ENCODE measurements at regions not wholly inside any gene's neighbourhood (a gene's known extent, or its start where the extent isn't known, plus 50 kb on each side); places are given as distances from the start of the nearest gene placed in this dataset.

DNA sequence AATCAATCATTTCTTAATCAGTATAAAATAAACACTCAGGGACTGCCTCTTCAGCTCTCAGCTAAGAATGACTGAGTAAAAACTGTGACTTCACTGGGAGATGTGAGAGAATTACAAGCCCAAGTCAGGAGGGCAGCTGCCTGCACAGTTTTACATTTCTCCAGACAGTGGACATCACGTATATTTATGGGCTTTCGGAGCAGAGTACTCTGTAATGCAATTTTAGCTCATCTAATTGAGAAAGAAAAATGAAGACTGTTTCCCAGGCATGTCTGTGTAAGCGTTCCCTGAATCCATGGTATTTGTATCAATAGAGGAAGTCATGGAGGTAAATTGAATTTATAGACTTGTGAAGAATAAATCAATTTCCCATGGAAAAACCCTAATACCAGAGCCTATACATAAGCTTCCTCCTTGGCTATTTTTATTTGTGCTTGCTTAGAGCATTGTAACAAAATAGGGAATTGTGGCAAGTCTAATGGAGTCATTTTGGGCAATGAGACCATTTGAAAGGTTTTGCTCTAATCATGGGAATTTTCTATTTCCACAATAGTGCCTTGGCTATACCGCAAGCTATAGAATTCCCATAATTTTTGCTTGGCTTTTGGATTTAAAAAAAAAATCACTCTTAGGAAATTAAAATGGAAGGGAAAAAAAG, 87.2 kb downstream of the SLC5A7 start:
- TF ChIP-seq POLR2A (IDR thresholded peaks at IDR 0.05) (no peak), POLR2AphosphoS5 (IDR thresholded peaks at IDR 0.05) (no peak)
